Uterus (tissue), 3 donors: ENCODE measurements at regions not wholly inside any gene's neighbourhood (a gene's known extent, or its start where the extent isn't known, plus 50 kb on each side); places are given as distances from the start of the nearest gene placed in this dataset.

ENCODE experiments used
- DNase-seq, 2 donors: peaks; one replicate each; pipeline ENCODE4 v3.0.0-alpha.2; 2019 to 2020
- H3K27ac ChIP-seq, 2 donors: fragments of 200-600 bp; sonication (generic); 1 replicate in 1 of 2; 2 replicates in 1 of 2; pipeline ENCODE4 v1.5.1; 2016 to 2018
- H3K27me3 ChIP-seq, 2 donors: fragments of 200-600 bp; sonication (generic); one replicate each; pipeline ENCODE4 v1.5.1; 2018 to 2019; ENCODE audit warnings: control low read depth in 1 of 2
- H3K36me3 ChIP-seq, 2 donors: fragments of 200-600 bp; sonication (generic); one replicate each; pipeline ENCODE4 v1.5.1; 2019; ENCODE audit warnings: control low read depth in 1 of 2
- H3K4me1 ChIP-seq, 2 donors: fragments of 200-600 bp; sonication (generic); one replicate each; pipeline ENCODE4 v1.5.1; 2018 to 2019; ENCODE audit warnings: control low read depth in 1 of 2
- H3K4me3 ChIP-seq, 2 donors: fragments of 200-600 bp; sonication (generic); 1 replicate in 1 of 2; 2 replicates in 1 of 2; pipeline ENCODE4 v1.5.1; 2018 to 2019; ENCODE audit warnings: mild to moderate bottlenecking in 1 of 2
- H3K9me3 ChIP-seq, 2 donors: fragments of 200-600 bp; sonication (generic); one replicate each; pipeline ENCODE4 v1.5.1; 2019; ENCODE audit warnings: control low read depth in 1 of 2
- CTCF ChIP-seq, 4 experiments: fragments of 200-600 bp in 2 of 4; fragments of 450-650 bp in 2 of 4; sonication (generic) in 2 of 4; IDR thresholded peaks; one replicate each; pipeline ENCODE4 v1.5.1; 2016 to 2019; ENCODE audit warnings: antibody characterized with exemption in 4 of 4, mild to moderate bottlenecking in 2 of 4, moderate library complexity in 1 of 4
- POLR2A ChIP-seq, 2 donors: fragments of 450-650 bp; IDR thresholded peaks; one replicate each; pipeline ENCODE4 v1.6.1; 2016; ENCODE audit warnings: antibody characterized with exemption in 2 of 2, mild to moderate bottlenecking in 1 of 2, moderate library complexity in 1 of 2
- intact Hi-C: fragments of 100-400 bp; cut with DNase I; formaldehyde crosslinking; loops from one replicate; pipeline ENCODE4 v1.15.1; 2023; ENCODE audit warnings: low total_unique reads
- donor health status: DM: yes; HTN: yes; CAD: no.

GRCh38 chr1:108034396-108034795 lies 69.4 kb upstream of the VAV3 start:
- no peaks in the 10 kb centered on the region for H3K4me1 ChIP-seq
- H3K36me3 ChIP-seq = no peaks in the 10 kb centered on the region
- no peak for TF ChIP-seq CTCF (IDR thresholded peaks at IDR 0.05)
- no peak for TF ChIP-seq POLR2A (IDR thresholded peaks at IDR 0.05)
- intact Hi-C loops = no loop called here
- no peak overlapping the region for H3K4me3 ChIP-seq
- H3K9me3 ChIP-seq = no peaks in the 10 kb centered on the region
- no peak for DNase-seq
- H3K27me3 ChIP-seq = no peaks in the 10 kb centered on the region
- no peak overlapping the region for H3K27ac ChIP-seq

GRCh38 chr1:108033550-108033951 lies 68.6 kb upstream of the VAV3 start:
- H3K27ac ChIP-seq = no peak overlapping the region
- intact Hi-C loops = no loop called here
- DNase-seq = no peak
- no peaks in the 10 kb centered on the region for H3K27me3 ChIP-seq
- no peaks in the 10 kb centered on the region for H3K36me3 ChIP-seq
- no peak overlapping the region for H3K4me3 ChIP-seq
- H3K4me1 ChIP-seq = no peaks in the 10 kb centered on the region
- H3K9me3 ChIP-seq = no peaks in the 10 kb centered on the region
- TF ChIP-seq CTCF (IDR thresholded peaks at IDR 0.05) (no peak), POLR2A (IDR thresholded peaks at IDR 0.05) (no peak)

GRCh38 chr1:108028841-108029388 lies 63.9 kb upstream of the VAV3 start:
- TF ChIP-seq CTCF (IDR thresholded peaks at IDR 0.05) (no peak), POLR2A (IDR thresholded peaks at IDR 0.05) (no peak)

GRCh38 chr1:108027389-108027788 lies 62.4 kb upstream of the VAV3 start:
- no peak for TF ChIP-seq POLR2A (IDR thresholded peaks at IDR 0.05)
- TF ChIP-seq CTCF (IDR thresholded peaks at IDR 0.05) = no peak
- no peak for DNase-seq
- no peak overlapping the region for H3K27ac ChIP-seq
- H3K4me1 ChIP-seq = no peaks in the 10 kb centered on the region
- no peaks in the 10 kb centered on the region for H3K36me3 ChIP-seq
- H3K4me3 ChIP-seq = no peak overlapping the region
- H3K9me3 ChIP-seq = no peaks in the 10 kb centered on the region
- no peaks in the 10 kb centered on the region for H3K27me3 ChIP-seq
- intact Hi-C loops = no loop called here

More at GRCh38 chr1:108028841-108029388, 63.9 kb upstream of the VAV3 start:
- intact Hi-C loops = no loop called here
- Histone ChIP-seq H3K9me3 (no peaks in the 10 kb centered on the region), H3K27ac (no peak overlapping the region), H3K36me3 (no peaks in the 10 kb centered on the region), H3K4me3 (no peak overlapping the region), H3K27me3 (no peaks in the 10 kb centered on the region), H3K4me1 (no peaks in the 10 kb centered on the region)
- no peak for DNase-seq

GRCh38 chr1:108017698-108018097 lies 52.7 kb upstream of the VAV3 start:
- no peak for TF ChIP-seq CTCF (IDR thresholded peaks at IDR 0.05)
- TF ChIP-seq POLR2A (IDR thresholded peaks at IDR 0.05) = no peak
- H3K4me1 ChIP-seq = no peaks in the 10 kb centered on the region
- H3K27ac ChIP-seq = no peak overlapping the region
- H3K36me3 ChIP-seq = no peaks in the 10 kb centered on the region
- DNase-seq = no peak
- intact Hi-C loops = no loop called here
- H3K27me3 ChIP-seq = no peaks in the 10 kb centered on the region
- no peak overlapping the region for H3K4me3 ChIP-seq
- no peaks in the 10 kb centered on the region for H3K9me3 ChIP-seq
